ENCODE measurements at regions not wholly inside any gene's neighbourhood (a gene's known extent, or its start where the extent isn't known, plus 50 kb on each side); places are given as distances from the start of the nearest gene placed in this dataset.

DNA sequence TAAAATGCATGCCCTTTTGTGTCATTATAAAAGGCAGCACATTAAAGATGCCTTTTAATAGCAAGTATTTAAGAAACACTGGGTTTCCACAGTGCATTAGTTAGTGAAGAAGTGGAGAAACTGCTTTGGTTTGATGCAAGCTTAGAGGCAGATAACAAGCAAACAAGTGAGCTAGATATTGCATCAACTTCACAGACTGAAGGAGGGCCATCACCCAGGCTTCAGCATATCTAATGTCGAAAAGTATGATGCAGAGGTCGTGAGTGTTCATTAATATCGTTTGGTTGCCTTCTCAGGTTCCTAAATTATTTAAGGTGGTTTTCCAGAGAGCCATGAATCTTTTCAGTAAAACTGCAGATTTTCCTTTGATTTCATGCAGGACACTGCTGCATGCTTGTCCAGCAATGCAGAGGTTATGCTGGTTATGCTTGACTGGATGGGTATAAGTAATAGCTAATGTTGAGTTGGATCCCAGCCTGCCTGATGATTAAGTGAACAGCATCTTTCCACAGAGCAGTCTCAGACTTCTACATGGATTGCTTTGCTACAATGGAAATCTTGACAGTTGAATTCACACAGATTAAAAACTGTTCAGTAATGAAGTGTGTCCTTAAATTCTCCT lies 69.7 kb upstream of the IPO9 start:
- Histone ChIP-seq H4K5ac (ENCODE audit: insufficient read length, low read depth, low read length) (no peak overlapping the region), H3K14ac (ENCODE audit: insufficient read length) (no peak overlapping the region), H2BK15ac (ENCODE audit: low read length) (no peak overlapping the region), H4K8ac (ENCODE audit: extremely low read depth, insufficient read depth, low read length) (no peak overlapping the region), H3K36me3 (ENCODE audit: control insufficient read depth in 2 of 4, insufficient read depth in 4 of 4, low read length in 3 of 4) (no peaks in the 10 kb centered on the region), H2BK12ac (ENCODE audit: low read depth, low read length) (no peak overlapping the region), H3K9me3 (ENCODE audit: insufficient read depth in 2 of 2, low read depth in 1 of 2, low read length in 1 of 2) (no peaks in the 10 kb centered on the region), H3K79me2 (ENCODE audit: control insufficient read depth in 1 of 2, insufficient read depth in 2 of 2, low read length in 2 of 2) (peaks cover 0 to 47% of the 10 kb centered on the region in 2 experiments; a peak in 3 of 4 replicates), H4K91ac (replicated peaks; ENCODE audit: insufficient read length, low read length) (no peak overlapping the region), H3K23ac (ENCODE audit: insufficient read length) (no peak overlapping the region), H3K4me3 (ENCODE audit: extremely low read depth in 1 of 4, insufficient read depth in 2 of 4, low read depth in 3 of 4, low read length in 4 of 4) (no peak overlapping the region), H2BK5ac (ENCODE audit: low read depth, low read length) (no peak overlapping the region), H2BK120ac (replicated peaks; ENCODE audit: low read depth, low read length) (no peak overlapping the region), H3K4ac (replicated peaks; ENCODE audit: insufficient read length, low read depth, low read length) (no peak overlapping the region), H3K23me2 (ENCODE audit: low read depth, low read length) (no peaks in the 10 kb centered on the region), H2BK20ac (ENCODE audit: low read length) (no peak overlapping the region), H3K4me2 (ENCODE audit: insufficient read depth in 1 of 2, low read depth in 2 of 2, low read length in 2 of 2) (no peak overlapping the region), H3K27ac (ENCODE audit: low read depth, low read length) (no peak overlapping the region), H3K9ac (replicated peaks in 1 of 4; ENCODE audit: extremely low read depth in 1 of 4, low read depth in 3 of 4, low read length in 3 of 4) (no peak overlapping the region), H4K20me1 (replicated peaks in 1 of 2; ENCODE audit: control insufficient read depth in 1 of 2, insufficient read depth in 2 of 2, low read length in 2 of 2) (no peaks in the 10 kb centered on the region), H3K18ac (ENCODE audit: extremely low read depth, low read length) (no peak overlapping the region), H3K56ac (replicated peaks; ENCODE audit: insufficient read length, low read depth, low read length) (no peak overlapping the region), H3K4me1 (replicated peaks in 1 of 4; ENCODE audit: control insufficient read depth in 3 of 4, insufficient read depth in 4 of 4, low read length in 3 of 4) (peaks cover 0 to 9% (median 4%) of the 10 kb centered on the region in 4 experiments; a peak in 4 of 7 replicates), H3K27me3 (replicated peaks in 1 of 4; ENCODE audit: control insufficient read depth in 3 of 4, extremely low read depth in 1 of 4, insufficient read depth in 3 of 4, low read length in 3 of 4) (no peaks in the 10 kb centered on the region), H2AFZ (ENCODE audit: low read length) (no peak overlapping the region), H3K79me1 (ENCODE audit: low read depth, low read length) (peaks cover 5% of the 10 kb centered on the region; the same call in 1 of the 2 replicates), H2AK5ac (ENCODE audit: low read depth, low read length) (no peak overlapping the region)
- no peak for FAIRE-seq
- DNase-seq (ENCODE audit: low read depth in 1 of 2, low spot score in 2 of 2): no peak
- 85% methylated on average over 3 of the region's 3 CpGs; no CpG with 5 or more reads in 1 of the 2 experiments for WGBS, 2 experiments (ENCODE audit: extremely low coverage in 1 of 2, insufficient coverage in 1 of 2, insufficient read length in 1 of 2, insufficient replicate concordance in 2 of 2, low coverage in 1 of 2, low lambda C conversion rate in 2 of 2, missing lambda C conversion rate in 1 of 2)
- POLR2A ChIA-PET (ENCODE audit: partially characterized antibody): interaction anchor here (0.6 to 2.1 kb wide), 3 partner anchors 9 to 20 kb away, joined by 3 to 7 read pairs (median 3); no protein-coding TSS in a partner anchor
- CTCF ChIA-PET (ENCODE audit: partially characterized antibody): interaction anchor here (0.8 to 4.6 kb wide), 8 partner anchors 7 to 195 kb away, joined by 3 to 21 read pairs (median 4); no protein-coding TSS in a partner anchor
- TF ChIP-seq SIRT6 (IDR thresholded peaks at IDR 0.05; ENCODE audit: low read length) (no peak), RAD21 (IDR thresholded peaks at IDR 0.05 in 1 of 2, conservative IDR thresholded peaks at IDR 0.05 in 1 of 2; ENCODE audit: low read depth in 2 of 2, low read length in 2 of 2) (no peak), TAF7 (optimal IDR thresholded peaks at IDR 0.05; ENCODE audit: borderline replicate concordance, low read depth, low read length) (no peak), SAP30 (IDR thresholded peaks at IDR 0.05; ENCODE audit: insufficient read depth, insufficient replicate concordance, low read length) (no peak), TEAD4 (IDR thresholded peaks at IDR 0.05; ENCODE audit: low read depth, low read length) (no peak), KDM1A (IDR thresholded peaks at IDR 0.05; ENCODE audit: borderline replicate concordance, low read length) (no peak), CBX5 (IDR thresholded peaks at IDR 0.05; ENCODE audit: low read depth, low read length) (no peak)
- TF ChIP-seq, protein P1, sequence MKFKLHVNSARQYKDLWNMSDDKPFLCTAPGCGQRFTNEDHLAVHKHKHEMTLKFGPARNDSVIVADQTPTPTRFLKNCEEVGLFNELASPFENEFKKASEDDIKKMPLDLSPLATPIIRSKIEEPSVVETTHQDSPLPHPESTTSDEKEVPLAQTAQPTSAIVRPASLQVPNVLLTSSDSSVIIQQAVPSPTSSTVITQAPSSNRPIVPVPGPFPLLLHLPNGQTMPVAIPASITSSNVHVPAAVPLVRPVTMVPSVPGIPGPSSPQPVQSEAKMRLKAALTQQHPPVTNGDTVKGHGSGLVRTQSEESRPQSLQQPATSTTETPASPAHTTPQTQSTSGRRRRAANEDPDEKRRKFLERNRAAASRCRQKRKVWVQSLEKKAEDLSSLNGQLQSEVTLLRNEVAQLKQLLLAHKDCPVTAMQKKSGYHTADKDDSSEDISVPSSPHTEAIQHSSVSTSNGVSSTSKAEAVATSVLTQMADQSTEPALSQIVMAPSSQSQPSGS (IDR thresholded peaks at IDR 0.05; ENCODE audit: low read length): no peak
- TF ChIP-seq, protein P2, sequence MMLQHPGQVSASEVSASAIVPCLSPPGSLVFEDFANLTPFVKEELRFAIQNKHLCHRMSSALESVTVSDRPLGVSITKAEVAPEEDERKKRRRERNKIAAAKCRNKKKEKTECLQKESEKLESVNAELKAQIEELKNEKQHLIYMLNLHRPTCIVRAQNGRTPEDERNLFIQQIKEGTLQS (IDR thresholded peaks at IDR 0.05; ENCODE audit: insufficient read depth, low read depth, low read length): no peak

All from H1 (cell line).